Astrocyte (in vitro differentiated cells and primary cell): ENCODE measurements at regions not wholly inside any gene's neighbourhood (a gene's known extent, or its start where the extent isn't known, plus 50 kb on each side); places are given as distances from the start of the nearest gene placed in this dataset.

Source experiments
- DNase-seq: peaks from one replicate; pipeline ENCODE4 v3.0.0-alpha.2; 2010; ENCODE audit warnings: low read depth
- FAIRE-seq: peaks from 2 replicates; lab custom pipeline; 2011; peaks lifted over from hg19 to GRCh38; lab: Jason Lieb, UNC
- H2AFZ ChIP-seq: 2 replicates; pipeline ENCODE4 v1.6.0; 2012; ENCODE audit warnings: low read depth, low read length, inconsistent platforms
- H3K27ac ChIP-seq: 2 replicates; pipeline ENCODE4 v1.5.1; 2011; ENCODE audit warnings: low read depth, low read length, inconsistent platforms
- H3K27me3 ChIP-seq: 2 replicates; pipeline ENCODE4 v1.6.0; 2011; ENCODE audit warnings: low read length, inconsistent platforms; ENCODE audit not compliant: insufficient read depth
- H3K36me3 ChIP-seq: 2 replicates; pipeline ENCODE4 v1.5.1; 2011; ENCODE audit warnings: low read length, inconsistent platforms; ENCODE audit not compliant: insufficient read depth
- H3K4me1 ChIP-seq: 2 replicates; pipeline ENCODE4 v1.5.1; 2011; ENCODE audit warnings: low read length, inconsistent platforms; ENCODE audit not compliant: insufficient read depth
- H3K4me2 ChIP-seq: 2 replicates; pipeline ENCODE4 v1.6.0; 2012; ENCODE audit warnings: low read length, inconsistent platforms
- H3K4me3 ChIP-seq: 2 replicates; pipeline ENCODE4 v1.5.1; 2011; ENCODE audit warnings: low read depth, mild to moderate bottlenecking, low read length, inconsistent platforms; ENCODE audit not compliant: insufficient read depth
- H3K79me2 ChIP-seq: 2 replicates; pipeline ENCODE4 v1.6.0; 2012; ENCODE audit warnings: mild to moderate bottlenecking, low read length, inconsistent platforms; ENCODE audit not compliant: insufficient read depth
- H3K9ac ChIP-seq: 2 replicates; pipeline ENCODE4 v1.6.0; 2012; ENCODE audit warnings: mild to moderate bottlenecking, low read length, inconsistent platforms
- H3K9me3 ChIP-seq: 2 replicates; pipeline ENCODE4 v1.5.1; 2012; ENCODE audit warnings: low read depth, mild to moderate bottlenecking, low read length, inconsistent platforms; ENCODE audit not compliant: insufficient read depth
- H4K20me1 ChIP-seq: 2 replicates; pipeline ENCODE4 v1.6.0; 2012; ENCODE audit warnings: low read length, inconsistent platforms; ENCODE audit not compliant: insufficient read depth
- H3K27ac Mint-ChIP-seq: one replicate; pipeline ENCODE4 v1.8.0; 2021; ENCODE audit warnings: mild to moderate bottlenecking, mixed read lengths; ENCODE audit not compliant: unreplicated experiment
- H3K27me3 Mint-ChIP-seq: one replicate; pipeline ENCODE4 v1.8.0; 2021; ENCODE audit warnings: low read depth, mixed read lengths; ENCODE audit not compliant: unreplicated experiment
- H3K36me3 Mint-ChIP-seq: one replicate; pipeline ENCODE4 v1.8.0; 2021; ENCODE audit warnings: low read depth, mixed read lengths; ENCODE audit not compliant: unreplicated experiment
- H3K4me1 Mint-ChIP-seq: one replicate; pipeline ENCODE4 v1.8.0; 2021; ENCODE audit warnings: low read depth, mixed read lengths; ENCODE audit not compliant: unreplicated experiment
- H3K4me3 Mint-ChIP-seq: one replicate; pipeline ENCODE4 v1.8.0; 2021; ENCODE audit warnings: mild to moderate bottlenecking, moderate library complexity, mixed read lengths; ENCODE audit not compliant: unreplicated experiment
- H3K9me3 Mint-ChIP-seq: one replicate; pipeline ENCODE4 v1.8.0; 2021; ENCODE audit warnings: mild to moderate bottlenecking, mixed read lengths; ENCODE audit not compliant: unreplicated experiment
- EZH2 ChIP-seq: IDR thresholded peaks from 2 replicates; pipeline ENCODE4 v1.6.1; 2012; ENCODE audit warnings: mild to moderate bottlenecking, low read length, inconsistent platforms; ENCODE audit not compliant: insufficient read depth
- TF ChIP-seq, protein P1 (sequence below): IDR thresholded peaks from 2 replicates; pipeline ENCODE4 v1.5.1; 2011; ENCODE audit warnings: low read depth, mild to moderate bottlenecking, inconsistent platforms, low read length, moderate library complexity; ENCODE audit not compliant: insufficient read depth

DNA sequence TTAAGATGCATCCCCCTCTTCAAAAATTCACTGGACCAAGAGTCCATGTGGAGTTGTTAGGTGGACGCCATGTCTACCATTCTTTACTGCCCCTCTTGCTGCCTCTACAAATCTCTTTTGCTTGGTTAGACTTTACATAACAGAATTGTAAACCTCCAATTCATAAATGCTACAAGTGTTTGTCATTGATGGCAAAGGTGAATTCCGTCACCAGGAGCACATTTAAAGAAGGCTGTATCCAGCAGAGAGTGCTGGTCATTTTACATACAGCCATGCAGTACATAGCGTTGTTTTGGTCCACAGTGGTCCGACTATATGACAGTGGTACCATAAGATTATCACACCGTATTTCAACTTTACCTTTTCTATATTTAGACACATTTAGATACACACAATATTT, 274.5 kb downstream of the MYCN start:
- Histone ChIP-seq H3K27me3 (no peaks in the 10 kb centered on the region), H4K20me1 (no peaks in the 10 kb centered on the region), H3K79me2 (no peaks in the 10 kb centered on the region), H3K27ac (no peak overlapping the region), H2AFZ (no peak overlapping the region), H3K4me2 (no peak overlapping the region), H3K9me3 (no peaks in the 10 kb centered on the region), H3K4me3 (no peak overlapping the region), H3K9ac (no peak overlapping the region), H3K36me3 (no peaks in the 10 kb centered on the region), H3K4me1 (no peaks in the 10 kb centered on the region)
- H3K36me3 Mint-ChIP-seq, result no peaks in the 10 kb centered on the region
- no peak for TF ChIP-seq EZH2
- TF ChIP-seq, protein P1, sequence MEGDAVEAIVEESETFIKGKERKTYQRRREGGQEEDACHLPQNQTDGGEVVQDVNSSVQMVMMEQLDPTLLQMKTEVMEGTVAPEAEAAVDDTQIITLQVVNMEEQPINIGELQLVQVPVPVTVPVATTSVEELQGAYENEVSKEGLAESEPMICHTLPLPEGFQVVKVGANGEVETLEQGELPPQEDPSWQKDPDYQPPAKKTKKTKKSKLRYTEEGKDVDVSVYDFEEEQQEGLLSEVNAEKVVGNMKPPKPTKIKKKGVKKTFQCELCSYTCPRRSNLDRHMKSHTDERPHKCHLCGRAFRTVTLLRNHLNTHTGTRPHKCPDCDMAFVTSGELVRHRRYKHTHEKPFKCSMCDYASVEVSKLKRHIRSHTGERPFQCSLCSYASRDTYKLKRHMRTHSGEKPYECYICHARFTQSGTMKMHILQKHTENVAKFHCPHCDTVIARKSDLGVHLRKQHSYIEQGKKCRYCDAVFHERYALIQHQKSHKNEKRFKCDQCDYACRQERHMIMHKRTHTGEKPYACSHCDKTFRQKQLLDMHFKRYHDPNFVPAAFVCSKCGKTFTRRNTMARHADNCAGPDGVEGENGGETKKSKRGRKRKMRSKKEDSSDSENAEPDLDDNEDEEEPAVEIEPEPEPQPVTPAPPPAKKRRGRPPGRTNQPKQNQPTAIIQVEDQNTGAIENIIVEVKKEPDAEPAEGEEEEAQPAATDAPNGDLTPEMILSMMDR, result no peak
- no peak for DNase-seq
- peaks cover 5% of the 10 kb centered on the region for H3K27me3 Mint-ChIP-seq
- H3K27ac Mint-ChIP-seq, result no peak overlapping the region
- peaks cover 4% of the 10 kb centered on the region for H3K9me3 Mint-ChIP-seq
- no peaks in the 10 kb centered on the region for H3K4me1 Mint-ChIP-seq
- no peak overlapping the region for H3K4me3 Mint-ChIP-seq
- no peak for FAIRE-seq

GRCh38 chr2:16214391-16214790, 274.0 kb downstream of the MYCN start:
- H3K9ac ChIP-seq, result no peak overlapping the region
- no peaks in the 10 kb centered on the region for H3K4me1 ChIP-seq
- Mint-ChIP-seq H3K4me1 (no peaks in the 10 kb centered on the region), H3K36me3 (no peaks in the 10 kb centered on the region), H3K9me3 (peaks cover 4% of the 10 kb centered on the region), H3K4me3 (no peak overlapping the region), H3K27ac (no peak overlapping the region), H3K27me3 (peaks cover 5% of the 10 kb centered on the region)
- no peak overlapping the region for H3K4me3 ChIP-seq
- DNase-seq, result no peak
- no peaks in the 10 kb centered on the region for H3K9me3 ChIP-seq
- no peaks in the 10 kb centered on the region for H3K27me3 ChIP-seq
- no peaks in the 10 kb centered on the region for H4K20me1 ChIP-seq
- no peaks in the 10 kb centered on the region for H3K79me2 ChIP-seq
- TF ChIP-seq EZH2, result no peak
- TF ChIP-seq, protein P1, result no peak
- H3K27ac ChIP-seq, result no peak overlapping the region
- FAIRE-seq, result no peak
- H3K4me2 ChIP-seq, result no peak overlapping the region
- no peaks in the 10 kb centered on the region for H3K36me3 ChIP-seq
- H2AFZ ChIP-seq, result no peak overlapping the region

- H3K4me3 Mint-ChIP-seq, result no peak overlapping the region
- FAIRE-seq (no peak), DNase-seq (no peak)
- H3K27me3 Mint-ChIP-seq, result peaks cover 8% of the 10 kb centered on the region
- peaks cover 7% of the 10 kb centered on the region for H3K9me3 Mint-ChIP-seq
- Histone ChIP-seq H3K9me3 (no peaks in the 10 kb centered on the region), H3K27me3 (no peaks in the 10 kb centered on the region), H3K27ac (no peak overlapping the region), H3K36me3 (no peaks in the 10 kb centered on the region), H3K4me1 (no peaks in the 10 kb centered on the region), H3K9ac (no peak overlapping the region), H3K79me2 (no peaks in the 10 kb centered on the region), H2AFZ (no peak overlapping the region), H3K4me2 (no peak overlapping the region), H3K4me3 (no peak overlapping the region), H4K20me1 (no peaks in the 10 kb centered on the region)
- no peaks in the 10 kb centered on the region for H3K36me3 Mint-ChIP-seq
- H3K27ac Mint-ChIP-seq, result no peak overlapping the region
- TF ChIP-seq, protein P1, result no peak
- no peak for TF ChIP-seq EZH2
- H3K4me1 Mint-ChIP-seq, result no peaks in the 10 kb centered on the region
Measured at GRCh38 chr2:16212321-16212720, 272.0 kb downstream of the MYCN start.
